GM23248 (cell line): ENCODE measurements at regions not wholly inside any gene's neighbourhood (a gene's known extent, or its start where the extent isn't known, plus 50 kb on each side); places are given as distances from the start of the nearest gene placed in this dataset.

Source experiments
- EZH2 ChIP-seq: fragments of 200-600 bp; sonication (generic); IDR thresholded peaks from 2 replicates; pipeline ENCODE4 v1.6.1; 2018; ENCODE audit warnings: antibody characterized with exemption, mild to moderate bottlenecking; ENCODE audit not compliant: insufficient read depth, poor library complexity, severe bottlenecking
- EZH2phosphoT487 ChIP-seq: fragments of 200-600 bp; sonication (generic); IDR thresholded peaks from 2 replicates; pipeline ENCODE4 v1.6.1; 2018; ENCODE audit warnings: antibody characterized with exemption, moderate library complexity, mild to moderate bottlenecking, low read depth; ENCODE audit not compliant: insufficient read depth

DNA sequence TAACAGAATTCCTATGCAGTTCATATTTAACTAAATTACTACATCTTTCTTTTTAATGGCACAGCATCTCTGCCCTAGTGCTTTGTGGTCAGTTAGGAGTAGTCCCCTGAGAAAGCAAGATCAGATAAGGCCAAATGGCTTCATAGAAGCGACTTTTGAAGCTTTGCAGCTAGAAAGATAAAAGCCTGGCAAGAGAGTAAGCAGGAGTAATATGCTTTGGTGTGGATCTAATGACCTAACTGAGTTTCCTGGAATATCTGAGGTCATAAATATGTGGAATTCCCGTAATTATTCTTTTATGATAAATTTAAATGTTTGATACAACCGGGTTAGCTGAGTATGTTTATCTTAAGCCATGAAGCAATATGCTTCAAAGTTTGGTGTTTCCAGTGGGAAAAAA lies 374.9 kb upstream of the LRRC3B start:
- TF ChIP-seq EZH2phosphoT487 (no peak), EZH2 (no peak)
